Endothelial cell of hepatic sinusoid (primary cell): ENCODE measurements at regions not wholly inside any gene's neighbourhood (a gene's known extent, or its start where the extent isn't known, plus 50 kb on each side); places are given as distances from the start of the nearest gene placed in this dataset.

ENCODE experiments used
- in situ Hi-C: cut with HindIII; loops from 2 replicates; pipeline ENCODE4 v1.10.0; 2017; ENCODE audit warnings: low sequenced_read_pairs

DNA sequence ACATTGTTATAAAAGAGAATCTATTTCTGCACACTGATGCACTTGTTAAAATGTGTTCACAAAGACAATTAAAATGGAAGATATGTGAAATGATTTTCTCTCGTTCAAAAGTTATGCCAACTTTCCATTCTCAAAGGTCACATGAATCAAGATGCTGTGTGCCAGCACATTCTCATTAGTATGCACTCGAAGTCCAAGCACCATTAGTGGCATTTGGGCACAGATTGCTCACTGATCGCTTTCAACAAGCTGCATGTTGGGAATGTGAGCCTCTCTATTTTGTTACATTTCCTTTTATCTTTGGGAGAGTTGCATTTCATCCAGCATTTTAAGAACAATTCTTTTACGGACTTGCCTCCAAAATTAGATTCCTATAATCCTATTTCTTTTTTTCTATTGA, 398.9 kb downstream of the FBXO15 start:
- in situ Hi-C loops, result no loop called here

DNA sequence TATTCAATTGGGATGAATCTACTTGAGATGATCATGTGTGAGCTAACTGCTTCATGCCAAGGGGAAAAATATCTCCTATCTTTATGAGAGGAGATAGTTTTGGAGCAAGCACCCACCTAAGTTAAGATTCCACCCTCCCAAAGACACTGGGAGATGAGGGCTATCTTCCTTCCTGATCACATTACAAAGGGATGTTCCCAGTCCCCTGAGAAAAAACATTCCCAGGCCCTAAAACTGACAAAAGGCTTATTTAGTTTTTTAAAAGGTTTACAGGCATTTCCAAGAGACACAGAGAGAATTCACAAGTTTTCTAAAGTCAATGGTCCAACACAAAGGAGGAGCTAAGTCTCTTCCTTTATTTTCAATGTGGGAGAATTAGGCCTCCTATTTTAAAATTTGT, 401.5 kb downstream of the FBXO15 start:
- in situ Hi-C loops, result no loop called here

DNA sequence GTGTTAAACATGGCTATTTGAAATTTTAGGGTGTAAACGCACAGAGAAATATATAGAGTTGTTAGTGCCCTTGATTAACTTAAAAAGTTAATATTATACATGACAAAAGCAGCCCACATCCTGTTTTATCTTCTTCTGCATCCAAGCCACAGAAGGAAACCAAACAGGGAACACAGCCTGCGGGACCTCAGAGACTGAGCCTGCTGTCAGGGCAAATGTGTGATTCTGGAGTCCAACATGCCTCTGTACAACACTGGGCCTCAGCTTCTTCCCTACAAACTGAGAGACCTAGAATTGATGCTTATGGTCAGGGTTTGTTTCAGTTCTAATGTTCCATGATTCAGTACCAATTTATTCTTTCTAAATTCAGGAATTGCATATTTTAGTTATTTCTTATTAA, 404.7 kb downstream of the FBXO15 start:
- in situ Hi-C loops, result no loop called here

DNA sequence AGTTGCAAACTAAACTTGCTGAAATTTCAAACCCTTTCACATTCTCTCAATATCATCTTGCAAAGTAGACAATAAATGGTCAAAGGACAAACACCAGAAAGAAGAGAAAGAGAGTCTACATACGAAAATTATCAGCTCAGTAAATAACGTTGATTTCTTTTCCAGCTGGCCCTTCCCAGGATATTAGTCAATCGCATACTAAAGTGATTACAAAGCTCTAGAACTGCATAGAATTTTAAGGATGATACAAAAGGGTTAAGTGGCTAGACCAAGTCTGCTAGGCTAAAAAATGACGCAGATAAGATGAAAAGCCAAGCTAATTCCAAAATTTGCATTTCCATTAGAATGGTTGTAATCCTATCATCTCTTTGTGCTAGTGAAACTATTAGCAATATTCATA, 405.7 kb downstream of the FBXO15 start:
- in situ Hi-C loops, result no loop called here

DNA sequence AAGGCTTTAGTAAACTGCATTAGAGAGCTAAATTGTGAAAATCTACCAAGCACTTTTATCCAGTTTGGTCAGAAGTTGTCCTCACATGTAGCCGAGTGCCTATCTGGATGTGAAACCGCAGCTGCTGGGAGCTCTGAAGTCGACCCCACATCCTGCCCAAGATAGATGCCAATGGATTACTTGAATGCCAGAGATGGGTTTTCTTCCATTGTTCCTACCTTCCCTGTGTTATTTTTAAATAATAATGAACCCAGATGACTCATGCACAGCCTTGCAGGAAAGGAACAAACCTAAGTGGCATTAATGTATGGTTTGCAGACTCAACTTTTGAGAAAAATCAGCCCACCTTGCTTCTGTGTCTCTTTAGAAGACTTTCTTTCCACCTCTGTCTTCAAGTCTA, 408.5 kb downstream of the FBXO15 start:
- in situ Hi-C loops, result no loop called here

DNA sequence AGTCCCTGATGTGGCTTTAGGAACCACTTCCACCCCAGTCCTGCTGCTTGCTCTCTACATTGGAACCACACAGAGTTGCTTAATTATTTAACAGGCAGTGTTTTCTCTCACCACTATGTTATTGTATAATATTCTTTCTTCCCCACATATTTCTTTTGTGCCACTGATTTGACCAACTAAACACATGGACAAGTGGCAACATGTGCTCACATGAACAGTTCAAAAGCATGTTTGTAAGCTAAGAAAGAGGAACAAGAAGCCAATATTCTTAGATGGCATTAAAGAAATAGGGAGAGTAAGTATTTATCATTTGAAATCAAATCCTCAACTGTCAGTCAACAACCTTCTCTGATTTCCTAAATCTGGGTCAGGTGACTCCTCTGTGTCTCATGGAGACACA, 409.6 kb downstream of the FBXO15 start:
- in situ Hi-C loops, result no loop called here

DNA sequence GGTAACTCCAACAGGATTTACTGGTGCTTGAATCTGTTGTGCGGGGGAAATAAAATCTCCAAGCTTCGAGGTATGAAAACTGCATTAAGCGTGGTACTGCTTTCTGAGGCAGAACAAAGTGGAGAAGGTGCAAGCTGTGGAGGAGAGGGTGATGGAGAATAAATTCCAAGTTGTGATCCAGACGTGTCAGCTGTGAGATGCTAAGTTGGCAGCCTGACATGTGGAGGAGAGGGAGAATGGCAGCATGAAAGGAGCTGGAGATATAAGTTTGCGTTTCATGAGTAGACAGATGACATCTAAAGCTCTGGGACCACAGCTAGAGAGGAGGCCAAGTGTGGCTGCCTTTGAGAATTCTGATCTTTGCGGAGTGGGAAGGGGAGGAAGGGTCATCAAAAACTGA, 411.8 kb downstream of the FBXO15 start:
- in situ Hi-C loops, result no loop called here

DNA sequence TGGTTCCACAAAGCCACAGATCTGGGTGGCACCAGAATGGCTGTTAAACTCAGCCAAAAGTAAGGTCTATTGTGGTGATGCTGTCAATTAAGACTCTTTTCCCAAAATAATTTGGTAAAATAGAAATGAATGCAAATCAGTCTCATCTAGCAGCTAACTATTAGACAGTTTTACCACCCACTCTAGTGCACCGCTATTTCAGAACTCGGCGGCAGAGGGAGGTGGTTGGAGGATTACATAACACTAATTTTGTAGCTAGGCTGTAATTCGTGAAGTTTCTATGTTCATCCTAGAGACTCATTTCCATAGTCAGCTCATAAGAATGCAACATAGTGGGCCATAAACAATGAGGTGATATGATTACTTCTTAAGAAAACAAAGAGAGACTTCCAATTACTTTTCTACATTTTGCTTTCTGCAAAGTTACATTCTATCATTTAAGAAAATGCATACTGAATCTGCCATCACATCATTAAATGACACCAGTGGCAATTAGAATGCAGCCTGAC, 413.8 kb downstream of the FBXO15 start:
- in situ Hi-C loops, result no loop called here

DNA sequence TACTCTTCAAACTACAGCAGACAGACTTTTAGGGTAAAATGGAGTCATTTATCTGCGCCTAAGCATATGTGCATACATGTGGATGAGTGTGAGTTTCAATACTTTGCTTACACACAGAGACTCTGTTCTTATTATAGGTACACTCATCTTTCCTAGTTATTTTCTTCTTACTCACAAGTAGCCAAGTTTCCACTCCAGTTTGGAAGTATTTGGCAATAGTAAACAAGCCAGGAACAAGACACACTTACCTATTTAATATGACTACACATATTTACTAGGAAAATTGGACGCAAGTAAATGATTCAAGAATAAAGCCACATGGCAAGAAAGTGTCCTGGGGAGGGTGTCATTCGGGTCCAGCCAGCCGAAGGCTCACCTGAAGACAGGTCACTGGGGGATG, 414.3 kb downstream of the FBXO15 start:
- in situ Hi-C loops, result no loop called here

DNA sequence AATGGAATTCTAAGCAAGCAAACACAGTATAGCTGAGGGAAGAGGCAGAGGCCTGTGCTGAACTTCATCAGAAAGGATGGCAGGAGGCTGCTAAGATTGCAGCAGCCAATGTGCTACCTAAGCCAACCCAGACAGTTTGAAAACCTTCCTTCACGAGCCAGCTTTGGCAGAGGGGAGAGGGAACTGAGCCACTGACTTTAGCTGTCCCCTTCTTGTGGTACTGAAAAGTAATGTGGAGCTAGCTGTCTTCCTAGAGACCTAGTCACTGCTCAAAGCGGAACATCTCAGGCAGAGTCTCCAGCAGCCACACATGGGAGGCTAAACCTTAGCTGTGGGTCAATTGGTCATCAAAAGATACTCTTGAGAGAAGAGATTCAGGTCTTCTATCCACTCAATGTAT, 419.0 kb downstream of the FBXO15 start:
- in situ Hi-C loops, result no loop called here

DNA sequence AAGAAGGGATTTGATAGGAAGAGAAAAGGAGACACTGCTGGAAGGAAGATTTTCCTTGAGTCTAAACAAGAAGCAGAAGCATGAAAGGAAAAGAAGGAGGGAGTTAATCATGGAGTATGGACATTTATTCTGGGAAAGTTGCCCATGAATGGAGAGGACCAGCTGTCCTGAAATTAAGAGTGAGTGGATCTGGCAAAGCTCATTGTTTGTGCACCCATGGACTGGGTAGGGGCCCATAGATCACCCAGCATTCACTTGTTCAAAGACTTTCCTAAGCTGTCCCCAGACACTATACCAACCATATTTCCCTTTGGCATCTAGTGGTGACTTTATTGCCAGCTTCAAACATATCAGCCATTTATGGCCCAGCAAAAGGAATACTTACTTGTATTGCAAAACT, 422.7 kb downstream of the FBXO15 start:
- in situ Hi-C loops, result no loop called here

DNA sequence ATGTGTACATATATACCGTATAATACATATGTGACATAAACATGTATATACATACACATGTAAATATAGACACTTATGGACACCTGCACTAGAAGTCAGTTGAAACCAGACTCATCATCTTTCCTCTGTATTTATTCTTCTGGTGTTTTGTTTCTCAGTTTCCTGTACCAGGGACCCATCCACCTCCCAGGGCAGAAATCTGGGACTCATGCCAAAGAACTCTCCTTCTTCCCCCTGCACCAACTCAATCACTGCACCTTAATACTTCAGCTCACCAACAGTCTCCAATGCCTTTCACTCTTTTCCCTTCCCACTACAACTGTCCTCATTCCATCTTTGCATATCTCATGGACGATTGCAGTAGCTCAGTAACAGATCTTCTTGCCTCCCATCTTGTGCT, 428.0 kb downstream of the FBXO15 start:
- in situ Hi-C loops, result no loop called here

DNA sequence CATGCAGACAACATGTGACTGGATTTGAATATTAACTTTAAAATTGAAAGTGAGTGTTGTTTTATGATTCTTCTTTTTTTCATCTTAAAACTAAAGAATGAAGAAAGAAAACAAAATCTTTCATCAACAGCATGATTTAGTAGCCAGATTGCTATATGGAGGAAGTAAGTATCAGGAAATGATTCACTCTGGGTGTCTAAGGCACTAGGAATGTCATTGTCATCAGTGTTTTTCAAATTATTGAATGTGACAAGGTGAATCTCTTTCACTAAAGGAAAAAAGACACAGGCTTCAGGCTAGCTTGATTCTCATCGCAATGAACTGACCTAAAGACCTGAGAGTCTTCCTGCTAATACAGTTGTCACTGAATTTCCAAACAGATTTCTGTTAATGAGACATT, 430.1 kb downstream of the FBXO15 start:
- in situ Hi-C loops, result no loop called here

DNA sequence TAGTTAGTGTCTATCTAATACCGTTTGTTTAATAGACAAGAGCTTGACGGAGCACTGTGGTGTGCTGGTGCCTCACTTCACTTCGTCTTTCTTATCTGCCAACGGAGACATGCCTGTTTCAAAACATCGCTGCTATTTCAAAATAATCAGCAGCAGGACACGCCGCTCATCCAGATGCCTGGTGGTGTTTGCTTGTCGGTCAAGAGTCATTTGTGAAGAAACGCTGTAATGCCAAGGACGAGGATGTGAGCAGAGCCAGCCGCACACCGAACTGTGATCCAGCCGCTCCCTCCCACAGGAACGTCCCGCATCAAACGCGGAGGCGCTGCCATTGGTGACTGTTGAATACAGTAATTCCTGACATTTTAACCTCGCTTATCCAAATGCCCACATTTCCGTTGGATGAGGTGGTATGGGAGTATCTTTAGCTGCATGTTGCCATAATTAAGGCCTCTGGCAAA, 432.4 kb downstream of the FBXO15 start:
- in situ Hi-C loops, result no loop called here

DNA sequence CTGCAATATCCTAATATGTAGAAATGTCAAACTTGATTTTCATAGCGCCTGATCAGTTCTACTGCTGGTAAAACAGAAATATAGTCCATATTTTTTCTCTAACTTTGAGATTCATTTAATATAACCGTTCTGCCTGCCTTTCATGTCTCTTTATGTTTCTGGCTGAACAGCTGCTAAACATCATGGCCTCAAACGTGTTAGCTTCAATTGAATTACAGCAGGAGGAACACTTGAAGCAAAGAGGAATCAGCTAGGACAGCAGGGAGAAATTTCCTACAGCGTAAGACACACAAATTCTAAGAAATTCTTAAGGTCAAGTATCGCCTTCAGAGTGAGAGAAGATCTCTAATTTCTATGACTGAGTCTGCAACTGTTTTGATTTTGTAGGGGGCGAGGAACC, 433.2 kb downstream of the FBXO15 start:
- in situ Hi-C loops, result no loop called here

DNA sequence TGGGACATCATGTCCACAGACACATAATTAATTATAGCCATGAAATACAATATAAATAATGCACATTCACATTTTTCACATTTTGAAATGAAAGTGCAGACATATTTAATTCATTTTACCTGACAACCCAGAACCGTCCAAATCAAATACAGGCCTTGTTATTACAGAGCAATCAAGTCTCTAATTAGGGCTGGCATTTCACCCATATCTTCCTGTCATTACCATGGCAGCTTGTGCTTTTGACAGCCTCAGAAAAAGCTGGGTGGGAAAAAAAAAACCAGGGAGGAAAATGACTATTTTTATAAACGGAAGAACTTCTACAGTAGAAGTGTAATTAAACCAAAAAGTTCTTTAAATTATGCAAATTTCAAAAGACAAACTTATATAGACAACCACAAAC, 436.4 kb downstream of the FBXO15 start:
- in situ Hi-C loops, result no loop called here

DNA sequence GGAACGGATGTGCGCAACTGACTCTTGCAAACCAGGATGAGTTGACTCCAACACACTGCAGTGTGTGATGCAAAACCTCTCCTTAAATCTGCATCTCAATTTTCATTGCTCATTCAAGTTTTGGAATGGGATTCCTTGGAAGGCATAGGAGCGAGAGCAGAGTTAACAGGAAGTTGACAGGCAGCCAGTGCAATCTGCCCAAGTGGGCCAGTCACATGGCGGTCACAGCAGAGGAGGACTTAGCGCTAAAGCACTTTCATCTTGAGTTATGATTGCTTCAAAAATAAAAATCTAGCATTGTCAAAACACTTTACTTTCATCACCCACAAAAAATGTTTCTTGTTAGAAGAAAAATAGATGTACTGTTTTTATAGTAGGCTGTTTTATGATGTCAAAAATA, 439.0 kb downstream of the FBXO15 start:
- in situ Hi-C loops, result no loop called here

DNA sequence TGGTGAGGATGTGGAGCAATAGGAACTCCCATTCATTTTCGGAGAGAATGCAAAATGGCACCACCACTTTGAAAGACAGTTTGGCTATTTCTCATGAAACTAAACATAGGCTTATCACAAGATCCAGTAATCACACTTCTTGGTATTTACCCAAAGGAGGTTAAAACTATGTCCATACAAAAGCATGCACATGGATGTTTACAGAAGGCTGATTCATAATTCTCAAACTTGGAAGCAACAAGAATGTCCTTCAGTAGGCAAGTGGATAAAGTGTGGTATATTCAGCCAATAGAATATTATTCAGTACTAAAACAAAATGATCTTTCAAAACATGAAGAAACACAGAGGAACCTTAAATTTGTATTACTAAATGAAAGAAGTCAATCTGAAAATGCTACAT, 440.6 kb downstream of the FBXO15 start:
- in situ Hi-C loops, result no loop called here

DNA sequence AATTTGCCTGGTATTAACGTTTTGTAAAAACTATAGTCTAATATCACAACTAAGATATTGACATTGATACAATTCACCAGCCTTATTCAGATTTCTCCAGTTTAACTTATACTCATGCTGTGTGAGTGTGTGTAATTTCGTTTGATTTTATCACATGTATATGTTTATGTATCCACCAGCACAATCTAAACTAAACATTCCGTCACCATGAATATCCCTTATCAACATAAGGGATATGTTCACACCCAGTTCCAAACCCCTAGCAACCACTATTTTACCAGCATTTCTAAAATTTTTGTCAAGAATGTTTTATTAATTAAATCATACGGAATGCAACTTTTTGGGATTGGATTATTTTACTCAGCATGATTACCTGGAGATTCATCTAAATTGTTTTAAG, 450.3 kb downstream of the FBXO15 start:
- in situ Hi-C loops, result no loop called here

DNA sequence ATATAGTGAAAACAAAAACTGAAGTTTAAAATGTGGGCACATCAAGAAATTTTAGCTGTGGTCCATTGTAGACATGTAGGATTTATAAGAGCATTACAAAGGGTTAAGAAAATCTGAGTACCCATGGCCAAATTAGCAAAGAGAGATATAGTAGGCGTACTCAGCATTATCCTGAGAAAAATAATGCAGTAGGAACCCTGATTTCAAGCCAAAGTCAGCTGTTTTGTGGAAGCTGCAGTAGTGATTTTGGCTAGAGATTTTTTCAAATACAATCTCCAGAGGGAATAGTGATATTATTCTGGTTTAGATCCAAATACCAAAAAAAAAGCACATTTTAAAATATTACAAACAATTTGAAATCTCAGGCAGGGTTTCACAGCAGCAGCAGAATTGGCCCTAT, 450.9 kb downstream of the FBXO15 start:
- in situ Hi-C loops, result no loop called here

DNA sequence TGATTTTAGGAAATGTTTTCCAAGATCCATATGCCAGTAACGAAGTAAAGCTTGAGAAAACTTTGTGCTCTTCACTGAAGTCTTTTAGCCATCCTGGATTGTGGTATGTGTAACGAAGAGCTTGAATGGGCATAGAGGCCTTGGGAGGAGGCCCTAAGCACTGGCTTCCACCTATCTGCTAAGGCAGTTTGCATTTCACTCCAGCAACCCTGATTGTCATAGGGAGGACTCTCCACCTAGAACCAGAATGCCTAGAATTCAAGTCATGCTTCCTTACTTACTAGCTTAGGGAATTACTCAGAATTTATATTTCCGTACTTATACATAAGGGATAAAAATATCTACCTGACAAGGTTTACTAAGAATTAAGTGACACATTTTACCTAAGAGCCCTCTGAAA, 451.5 kb downstream of the FBXO15 start:
- in situ Hi-C loops, result no loop called here

DNA sequence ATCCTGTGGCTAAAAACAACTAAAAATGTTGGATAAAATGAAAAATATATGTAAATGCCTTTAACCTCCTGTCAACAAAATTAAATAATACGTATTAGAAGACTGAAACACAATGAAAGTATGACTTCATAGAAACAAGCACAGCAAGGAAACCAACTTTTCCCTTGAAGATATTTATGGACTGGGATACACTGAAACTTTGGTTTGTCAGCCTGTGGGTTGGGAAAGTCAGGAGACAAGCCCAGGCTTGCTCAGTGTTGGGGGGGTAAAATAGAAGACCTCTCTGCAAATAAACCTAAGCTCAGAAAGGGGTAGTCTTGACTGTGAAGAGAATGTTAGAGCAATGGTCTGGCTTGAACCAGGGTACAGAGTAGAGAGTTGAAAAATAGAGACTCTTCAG, 454.5 kb downstream of the FBXO15 start:
- in situ Hi-C loops, result no loop called here

DNA sequence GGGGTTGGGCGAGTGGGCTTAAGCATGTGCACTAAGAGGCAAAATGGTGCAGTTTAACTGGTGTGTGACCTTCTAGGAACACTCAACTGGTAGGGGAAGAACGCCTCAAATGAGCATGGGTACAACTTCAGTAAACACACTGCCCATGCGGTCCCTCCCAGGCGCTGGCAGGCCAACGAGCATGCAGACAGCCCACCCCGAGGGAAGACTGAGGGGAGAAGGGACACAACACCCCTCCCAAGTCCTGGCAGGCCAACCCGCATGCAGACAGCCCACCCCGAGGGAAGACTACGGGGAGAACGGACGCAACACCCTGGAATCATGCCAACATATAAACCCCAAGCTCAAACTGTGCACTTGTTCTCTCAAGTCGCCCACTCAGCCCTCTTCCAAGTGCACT, 456.0 kb downstream of the FBXO15 start:
- in situ Hi-C loops, result no loop called here

DNA sequence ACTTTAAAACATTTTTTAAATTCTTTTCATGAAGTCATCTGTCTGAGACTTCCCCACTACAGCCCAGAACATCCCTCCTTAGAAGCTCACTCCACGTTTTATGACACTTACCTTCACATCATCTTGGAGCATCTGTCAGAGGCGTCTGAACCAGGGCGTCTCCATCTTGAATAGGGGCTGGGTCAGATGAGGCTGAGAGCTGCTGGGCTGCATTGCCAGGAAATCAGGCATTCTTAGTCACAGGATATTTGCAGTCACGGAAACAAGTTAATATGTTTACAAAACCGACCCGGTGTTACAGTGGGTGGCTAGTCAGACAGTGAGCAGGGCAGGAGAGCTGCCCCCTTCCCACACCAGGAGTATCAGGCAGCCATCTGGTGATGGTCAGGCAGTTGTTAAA, 456.5 kb downstream of the FBXO15 start:
- in situ Hi-C loops, result no loop called here
